Retinal pigment epithelial cell (primary cell): ENCODE measurements at regions not wholly inside any gene's neighbourhood (a gene's known extent, or its start where the extent isn't known, plus 50 kb on each side); places are given as distances from the start of the nearest gene placed in this dataset.

Source experiments
- DNase-seq: peaks from one replicate; pipeline ENCODE4 v3.0.0-alpha.2; 2010; ENCODE audit warnings: low read depth
- H3K4me3 ChIP-seq: 2 replicates; pipeline ENCODE4 v1.5.1; 2011; ENCODE audit warnings: mild to moderate bottlenecking, low read length, control low read depth, moderate library complexity
- TF ChIP-seq, protein P1 (sequence below): conservative IDR thresholded peaks from 2 replicates; pipeline ENCODE4 v1.5.1; 2011; ENCODE audit warnings: low read depth, low read length, control low read depth, inconsistent platforms

DNA sequence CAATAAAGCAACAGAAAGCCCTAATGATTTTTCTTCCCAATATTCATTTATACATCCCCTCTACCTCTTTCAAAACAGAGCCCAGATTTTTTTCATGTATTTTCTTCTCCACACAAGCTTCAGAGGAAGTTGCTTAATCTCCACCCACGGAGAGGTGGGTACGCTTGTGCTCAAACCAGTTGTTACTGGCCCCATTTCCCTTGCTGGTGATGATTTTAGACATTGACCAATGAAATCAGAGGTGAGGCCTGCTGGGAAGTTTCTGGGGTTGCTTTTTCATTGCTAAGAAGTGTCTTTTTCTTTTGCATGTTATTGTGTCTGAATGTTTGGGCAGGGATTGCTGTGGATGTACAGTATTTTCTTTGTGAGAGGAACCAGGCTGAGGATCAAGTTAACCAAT is 448.1 kb upstream of the B3GALT2 start:
- DNase-seq = no peak
- H3K4me3 ChIP-seq = no peak overlapping the region
- TF ChIP-seq, protein P1, sequence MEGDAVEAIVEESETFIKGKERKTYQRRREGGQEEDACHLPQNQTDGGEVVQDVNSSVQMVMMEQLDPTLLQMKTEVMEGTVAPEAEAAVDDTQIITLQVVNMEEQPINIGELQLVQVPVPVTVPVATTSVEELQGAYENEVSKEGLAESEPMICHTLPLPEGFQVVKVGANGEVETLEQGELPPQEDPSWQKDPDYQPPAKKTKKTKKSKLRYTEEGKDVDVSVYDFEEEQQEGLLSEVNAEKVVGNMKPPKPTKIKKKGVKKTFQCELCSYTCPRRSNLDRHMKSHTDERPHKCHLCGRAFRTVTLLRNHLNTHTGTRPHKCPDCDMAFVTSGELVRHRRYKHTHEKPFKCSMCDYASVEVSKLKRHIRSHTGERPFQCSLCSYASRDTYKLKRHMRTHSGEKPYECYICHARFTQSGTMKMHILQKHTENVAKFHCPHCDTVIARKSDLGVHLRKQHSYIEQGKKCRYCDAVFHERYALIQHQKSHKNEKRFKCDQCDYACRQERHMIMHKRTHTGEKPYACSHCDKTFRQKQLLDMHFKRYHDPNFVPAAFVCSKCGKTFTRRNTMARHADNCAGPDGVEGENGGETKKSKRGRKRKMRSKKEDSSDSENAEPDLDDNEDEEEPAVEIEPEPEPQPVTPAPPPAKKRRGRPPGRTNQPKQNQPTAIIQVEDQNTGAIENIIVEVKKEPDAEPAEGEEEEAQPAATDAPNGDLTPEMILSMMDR = no peak

DNA sequence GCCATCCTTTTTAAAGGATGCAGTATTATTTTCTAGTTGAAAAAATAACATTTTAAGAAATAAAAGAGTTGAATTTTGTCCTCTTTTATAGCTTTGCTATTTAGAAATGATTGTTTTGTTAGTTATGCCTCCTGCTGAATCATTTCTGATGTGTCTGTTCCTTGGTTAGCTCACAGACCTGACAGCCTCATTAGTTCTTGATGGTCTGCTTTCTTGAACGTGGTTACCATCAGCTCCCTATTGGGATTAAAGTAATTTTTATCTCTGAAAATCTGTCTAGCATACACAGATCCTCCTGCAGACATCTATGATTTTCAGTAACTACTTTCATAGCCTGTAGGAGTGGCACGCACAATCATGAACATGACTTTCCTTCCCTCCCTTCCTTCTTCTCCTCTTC is 447.6 kb upstream of the B3GALT2 start:
- DNase-seq = no peak
- TF ChIP-seq, protein P1 = no peak
- no peak overlapping the region for H3K4me3 ChIP-seq

DNA sequence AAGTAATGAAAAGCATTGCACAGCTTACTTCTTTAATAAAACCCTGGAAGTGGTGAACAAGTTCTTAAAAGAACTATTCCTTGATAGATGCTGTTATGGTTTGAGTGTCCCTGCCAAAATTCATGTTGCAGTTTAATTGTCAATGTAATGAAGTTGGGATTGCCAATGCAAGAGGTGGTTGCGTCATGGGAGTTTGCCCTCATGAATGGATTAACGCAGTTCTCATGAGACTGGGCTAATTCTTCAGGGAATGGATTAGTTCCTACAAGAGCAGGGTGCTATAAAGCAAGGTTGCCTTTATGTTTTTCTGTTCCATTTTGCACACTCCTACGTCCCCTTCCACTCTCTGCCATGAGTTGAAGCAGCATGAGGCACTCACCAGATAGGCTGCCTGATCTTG is 446.7 kb upstream of the B3GALT2 start:
- TF ChIP-seq, protein P1 = no peak
- H3K4me3 ChIP-seq = no peak overlapping the region
- peak; percentile 59 for DNase-seq

DNA sequence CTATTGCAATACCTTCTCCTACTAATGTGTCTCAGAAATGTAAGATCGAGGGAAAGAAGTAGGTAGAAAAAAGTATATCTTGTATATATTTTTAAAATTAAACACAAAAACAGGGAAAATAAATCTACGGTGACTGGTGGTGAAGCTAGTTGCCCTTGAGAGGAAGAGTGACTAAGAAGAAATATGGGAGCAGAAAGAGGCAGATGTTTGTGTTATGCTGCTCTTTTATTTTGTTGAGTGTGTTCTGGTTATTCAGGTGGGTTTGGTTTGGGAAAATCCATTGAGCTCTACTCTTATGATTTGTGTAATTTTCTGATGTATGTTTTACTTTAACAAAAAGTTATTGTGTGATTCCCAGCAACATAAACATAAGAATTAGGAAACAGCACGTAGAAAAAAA is 444.9 kb upstream of the B3GALT2 start:
- TF ChIP-seq, protein P1 = no peak
- no peak overlapping the region for H3K4me3 ChIP-seq
- no peak for DNase-seq

DNA sequence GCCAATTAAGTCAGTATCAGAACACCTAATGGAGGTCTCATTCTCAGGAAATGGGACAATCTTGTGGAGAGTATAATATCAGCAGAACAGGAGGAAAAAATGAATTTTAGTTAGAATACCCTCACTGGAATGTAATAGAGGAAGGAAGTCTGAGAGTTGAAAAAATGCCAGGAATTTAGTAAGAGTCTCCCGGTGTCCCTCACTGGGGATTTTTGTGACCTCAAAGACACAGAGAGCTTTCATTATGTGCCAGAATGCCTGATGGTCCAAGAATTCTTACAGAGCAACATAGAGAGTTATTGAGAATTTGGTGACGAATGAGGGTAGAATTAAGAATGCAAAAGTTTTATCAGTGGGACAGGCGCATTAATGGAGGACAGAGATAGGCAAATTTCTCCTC is 443.5 kb upstream of the B3GALT2 start:
- TF ChIP-seq, protein P1 = no peak
- H3K4me3 ChIP-seq = no peak overlapping the region
- DNase-seq = peak; percentile 35

DNA sequence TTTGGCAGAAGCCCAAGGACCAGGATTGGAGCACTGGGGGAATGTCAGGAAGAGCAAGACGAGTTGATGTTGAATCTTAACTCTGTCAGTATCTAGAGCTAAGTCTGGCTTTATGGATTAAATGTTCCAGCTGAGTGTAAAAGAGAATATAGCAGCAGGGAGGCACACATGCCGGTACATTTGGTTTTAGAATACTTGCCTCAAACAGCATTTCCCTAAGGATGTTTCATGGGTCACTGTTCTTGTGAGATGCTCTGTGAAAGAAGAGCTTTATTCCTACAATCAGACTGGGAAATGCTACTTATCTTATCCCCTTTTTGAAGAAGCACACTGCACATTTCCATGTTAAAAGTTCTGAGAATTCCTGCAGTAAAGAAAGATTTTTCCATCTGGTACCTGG is 440.3 kb upstream of the B3GALT2 start:
- no peak for DNase-seq
- TF ChIP-seq, protein P1 = no peak
- no peak overlapping the region for H3K4me3 ChIP-seq

DNA sequence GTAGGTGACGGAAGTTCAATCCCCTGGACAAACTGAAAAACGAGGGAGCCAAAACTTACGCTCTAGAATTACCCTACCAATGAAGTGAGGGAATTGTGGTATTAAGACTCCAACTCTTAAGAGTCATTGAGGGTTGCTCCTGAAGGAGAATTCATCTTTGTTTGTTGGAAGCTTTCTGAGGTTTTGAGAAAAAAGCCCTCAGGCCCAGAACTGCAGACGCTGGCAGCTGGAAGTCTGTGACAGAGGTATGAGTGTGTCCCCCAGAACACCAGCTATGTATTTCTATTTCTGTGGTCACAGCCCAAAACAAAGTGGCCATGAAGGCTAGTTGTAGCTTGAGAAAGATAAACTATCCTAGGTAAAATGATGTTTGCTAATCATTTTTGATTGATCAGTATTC is 438.8 kb upstream of the B3GALT2 start:
- no peak for DNase-seq
- TF ChIP-seq, protein P1 = no peak

More for the DNA sequence above, 438.8 kb upstream of the B3GALT2 start:
- no peak overlapping the region for H3K4me3 ChIP-seq
